ENCODE measurements at regions not wholly inside any gene's neighbourhood (a gene's known extent, or its start where the extent isn't known, plus 50 kb on each side); places are given as distances from the start of the nearest gene placed in this dataset.
"Not testable (repeated sequence)": the region's sequence is repeated elsewhere in the genome, so short reads cannot be mapped to it uniquely, and the experiment has no call there.

GRCh38 chr14:43532825-43533416, 974.2 kb downstream of the FSCB start:
- no peak for DNase-seq

- DNase-seq, result no peak
Measured at GRCh38 chr14:43528321-43528720, 978.8 kb downstream of the FSCB start.

- DNase-seq, result no peak
Measured at GRCh38 chr14:43525658-43526057, 981.4 kb downstream of the FSCB start.

- DNase-seq, result no peak
Measured at GRCh38 chr14:43522901-43523300, 984.2 kb downstream of the FSCB start.

- no peak for DNase-seq
Measured at GRCh38 chr14:43522191-43522590, 984.9 kb downstream of the FSCB start.

- DNase-seq, result no peak
Measured at GRCh38 chr14:43503508-43503907, 1003.6 kb downstream of the FSCB start.

GRCh38 chr14:43492359-43492758, 1014.7 kb downstream of the FSCB start:
- DNase-seq, result not testable (repeated sequence)

- no peak for DNase-seq
Measured at GRCh38 chr14:43483415-43483814, 1023.7 kb downstream of the FSCB start.

GRCh38 chr14:43481864-43482263, 1025.2 kb downstream of the FSCB start:
- no peak for DNase-seq

- no peak for DNase-seq
Measured at GRCh38 chr14:43480976-43481375, 1026.1 kb downstream of the FSCB start.

GRCh38 chr14:43479596-43480195, 1027.4 kb downstream of the FSCB start:
- DNase-seq, result no peak

- DNase-seq, result no peak
Measured at GRCh38 chr14:43476822-43477221, 1030.3 kb downstream of the FSCB start.

- DNase-seq, result no peak
Measured at GRCh38 chr14:43475757-43476156, 1031.3 kb downstream of the FSCB start.

- DNase-seq, result no peak
Measured at GRCh38 chr14:43471595-43471994, 1035.5 kb downstream of the FSCB start.

GRCh38 chr14:43464968-43465367, 1042.1 kb downstream of the FSCB start:
- DNase-seq, result no peak

GRCh38 chr14:43449291-43449690, 1057.8 kb downstream of the FSCB start:
- no peak for DNase-seq

GRCh38 chr14:43438056-43438455, 1069.0 kb downstream of the FSCB start:
- no peak for DNase-seq

GRCh38 chr14:43418324-43418723, 1088.8 kb downstream of the FSCB start:
- DNase-seq, result no peak

GRCh38 chr14:43413084-43413483, 1094.0 kb downstream of the FSCB start:
- DNase-seq, result no peak

- DNase-seq, result no peak
Measured at GRCh38 chr14:43411841-43412240, 1095.2 kb downstream of the FSCB start.

- no peak for DNase-seq
Measured at GRCh38 chr14:43410631-43411030, 1096.5 kb downstream of the FSCB start.

- DNase-seq, result no peak
Measured at GRCh38 chr14:43408472-43408871, 1098.6 kb downstream of the FSCB start.

- no peak for DNase-seq
Measured at GRCh38 chr14:43407706-43408105, 1099.4 kb downstream of the FSCB start.

GRCh38 chr14:43406931-43407330, 1100.2 kb downstream of the FSCB start:
- no peak for DNase-seq

- no peak for DNase-seq
Measured at GRCh38 chr14:43399289-43399688, 1107.8 kb downstream of the FSCB start.

All from CD4-positive, alpha-beta T cell treated with Interleukin-21 for 1 hour (primary cell).